Activated T-helper 17 cell treated with anti-CD3 and anti-CD28 coated beads, Interleukin-2, amount 50 U/mL, for 72 hours (primary cell): ENCODE measurements at regions not wholly inside any gene's neighbourhood (a gene's known extent, or its start where the extent isn't known, plus 50 kb on each side); places are given as distances from the start of the nearest gene placed in this dataset.

Experiments
- ATAC-seq: fragments of 150-1000 bp; cut with Tn5 transposase; replicated peaks from 2 replicates; pipeline ENCODE4 v1.10.0; 2021; ENCODE audit warnings: mild to moderate bottlenecking, moderate library complexity
- H3K27ac Mint-ChIP-seq: one replicate; pipeline ENCODE4 v1.8.0; 2022; ENCODE audit warnings: mixed read lengths
- H3K27me3 Mint-ChIP-seq: one replicate; pipeline ENCODE4 v1.8.0; 2022; ENCODE audit warnings: mixed read lengths
- H3K36me3 Mint-ChIP-seq: one replicate; pipeline ENCODE4 v1.8.0; 2022; ENCODE audit warnings: low read depth, mild to moderate bottlenecking, mixed read lengths
- H3K4me1 Mint-ChIP-seq: one replicate; pipeline ENCODE4 v1.8.0; 2022; ENCODE audit warnings: mixed read lengths
- H3K4me3 Mint-ChIP-seq: one replicate; pipeline ENCODE4 v1.8.0; 2022; ENCODE audit warnings: mild to moderate bottlenecking, mixed read lengths
- H3K9me3 Mint-ChIP-seq: one replicate; pipeline ENCODE4 v1.8.0; 2022; ENCODE audit warnings: mixed read lengths

GRCh38 chr19:32200312-32201038 lies 144.9 kb upstream of the ZNF507 start:
- H3K4me3 Mint-ChIP-seq: no peak overlapping the region
- ATAC-seq: no peak

GRCh38 chr19:32201211-32201610 lies 144.2 kb upstream of the ZNF507 start:
- H3K36me3 Mint-ChIP-seq: no peaks in the 10 kb centered on the region
- H3K4me1 Mint-ChIP-seq: no peaks in the 10 kb centered on the region
- no peak overlapping the region for H3K27ac Mint-ChIP-seq
- ATAC-seq: no peak
- H3K27me3 Mint-ChIP-seq: peaks cover 13% of the 10 kb centered on the region
- H3K9me3 Mint-ChIP-seq: no peaks in the 10 kb centered on the region
- H3K4me3 Mint-ChIP-seq: no peak overlapping the region

More at GRCh38 chr19:32200312-32201038, 144.9 kb upstream of the ZNF507 start:
- no peaks in the 10 kb centered on the region for H3K4me1 Mint-ChIP-seq
- no peak overlapping the region for H3K27ac Mint-ChIP-seq
- no peaks in the 10 kb centered on the region for H3K36me3 Mint-ChIP-seq
- no peaks in the 10 kb centered on the region for H3K9me3 Mint-ChIP-seq
- peaks cover 9% of the 10 kb centered on the region for H3K27me3 Mint-ChIP-seq

- H3K36me3 Mint-ChIP-seq: no peaks in the 10 kb centered on the region
- H3K27me3 Mint-ChIP-seq: peaks cover 15% of the 10 kb centered on the region
- H3K27ac Mint-ChIP-seq: no peak overlapping the region
- no peak overlapping the region for H3K4me3 Mint-ChIP-seq
- H3K4me1 Mint-ChIP-seq: no peaks in the 10 kb centered on the region
- no peaks in the 10 kb centered on the region for H3K9me3 Mint-ChIP-seq
- ATAC-seq: peak; percentile 29
Observed at GRCh38 chr19:32201636-32202051, 143.8 kb upstream of the ZNF507 start.

GRCh38 chr19:32202244-32202643 lies 143.2 kb upstream of the ZNF507 start:
- peaks cover 2% of the 10 kb centered on the region for H3K9me3 Mint-ChIP-seq
- H3K36me3 Mint-ChIP-seq: no peaks in the 10 kb centered on the region
- no peak for ATAC-seq
- peaks cover 16% of the 10 kb centered on the region for H3K27me3 Mint-ChIP-seq
- H3K27ac Mint-ChIP-seq: no peak overlapping the region
- no peak overlapping the region for H3K4me3 Mint-ChIP-seq
- H3K4me1 Mint-ChIP-seq: no peaks in the 10 kb centered on the region

- Mint-ChIP-seq H3K4me1 (no peaks in the 10 kb centered on the region), H3K27me3 (peaks cover 18% of the 10 kb centered on the region), H3K36me3 (no peaks in the 10 kb centered on the region), H3K27ac (no peak overlapping the region), H3K4me3 (no peak overlapping the region), H3K9me3 (peaks cover 3% of the 10 kb centered on the region)
- no peak for ATAC-seq
Observed at GRCh38 chr19:32203161-32203560, 142.2 kb upstream of the ZNF507 start.

GRCh38 chr19:32206065-32206464 lies 139.3 kb upstream of the ZNF507 start:
- Mint-ChIP-seq H3K9me3 (peaks cover 13% of the 10 kb centered on the region), H3K27ac (no peak overlapping the region), H3K4me1 (no peaks in the 10 kb centered on the region), H3K36me3 (no peaks in the 10 kb centered on the region), H3K4me3 (no peak overlapping the region), H3K27me3 (peaks cover 25% of the 10 kb centered on the region)
- ATAC-seq: no peak

- H3K4me3 Mint-ChIP-seq: no peak overlapping the region
- peaks cover 36% of the 10 kb centered on the region for H3K27me3 Mint-ChIP-seq
- no peaks in the 10 kb centered on the region for H3K36me3 Mint-ChIP-seq
- no peaks in the 10 kb centered on the region for H3K4me1 Mint-ChIP-seq
- peaks cover 16% of the 10 kb centered on the region for H3K9me3 Mint-ChIP-seq
- no peak overlapping the region for H3K27ac Mint-ChIP-seq
- ATAC-seq: no peak
Observed at GRCh38 chr19:32208060-32208459, 137.3 kb upstream of the ZNF507 start.

GRCh38 chr19:32219392-32219791 lies 126.0 kb upstream of the ZNF507 start:
- no peak overlapping the region for H3K4me3 Mint-ChIP-seq
- H3K27ac Mint-ChIP-seq: no peak overlapping the region
- peaks cover 35% of the 10 kb centered on the region for H3K27me3 Mint-ChIP-seq
- H3K4me1 Mint-ChIP-seq: no peaks in the 10 kb centered on the region
- H3K9me3 Mint-ChIP-seq: no peaks in the 10 kb centered on the region
- ATAC-seq: no peak
- H3K36me3 Mint-ChIP-seq: no peaks in the 10 kb centered on the region

- Mint-ChIP-seq H3K27ac (no peak overlapping the region), H3K9me3 (no peaks in the 10 kb centered on the region), H3K27me3 (peaks cover 37% of the 10 kb centered on the region), H3K4me1 (no peaks in the 10 kb centered on the region), H3K4me3 (no peak overlapping the region), H3K36me3 (no peaks in the 10 kb centered on the region)
- ATAC-seq: no peak
Observed at GRCh38 chr19:32219881-32220472, 125.4 kb upstream of the ZNF507 start.

GRCh38 chr19:32220951-32221350 lies 124.5 kb upstream of the ZNF507 start:
- H3K9me3 Mint-ChIP-seq: no peaks in the 10 kb centered on the region
- H3K4me3 Mint-ChIP-seq: no peak overlapping the region
- H3K27ac Mint-ChIP-seq: no peak overlapping the region
- H3K4me1 Mint-ChIP-seq: no peaks in the 10 kb centered on the region
- no peak for ATAC-seq
- no peaks in the 10 kb centered on the region for H3K36me3 Mint-ChIP-seq
- H3K27me3 Mint-ChIP-seq: peaks cover 34% of the 10 kb centered on the region

GRCh38 chr19:32222556-32222955 lies 122.9 kb upstream of the ZNF507 start:
- H3K27ac Mint-ChIP-seq: no peak overlapping the region
- H3K4me3 Mint-ChIP-seq: no peak overlapping the region
- no peaks in the 10 kb centered on the region for H3K4me1 Mint-ChIP-seq
- peaks cover 34% of the 10 kb centered on the region for H3K27me3 Mint-ChIP-seq
- H3K9me3 Mint-ChIP-seq: no peaks in the 10 kb centered on the region
- no peaks in the 10 kb centered on the region for H3K36me3 Mint-ChIP-seq
- ATAC-seq: no peak

- no peaks in the 10 kb centered on the region for H3K4me1 Mint-ChIP-seq
- no peaks in the 10 kb centered on the region for H3K9me3 Mint-ChIP-seq
- no peak for ATAC-seq
- H3K36me3 Mint-ChIP-seq: no peaks in the 10 kb centered on the region
- H3K27me3 Mint-ChIP-seq: peaks cover 34% of the 10 kb centered on the region
- no peak overlapping the region for H3K4me3 Mint-ChIP-seq
- H3K27ac Mint-ChIP-seq: no peak overlapping the region
Observed at GRCh38 chr19:32223106-32223505, 122.3 kb upstream of the ZNF507 start.

GRCh38 chr19:32223595-32224370 lies 121.6 kb upstream of the ZNF507 start:
- Mint-ChIP-seq H3K9me3 (no peaks in the 10 kb centered on the region), H3K27ac (no peak overlapping the region), H3K4me3 (no peak overlapping the region), H3K4me1 (no peaks in the 10 kb centered on the region), H3K27me3 (peaks cover 34% of the 10 kb centered on the region), H3K36me3 (no peaks in the 10 kb centered on the region)
- peak; percentile 7 for ATAC-seq

GRCh38 chr19:32224371-32225244 lies 120.8 kb upstream of the ZNF507 start:
- Mint-ChIP-seq H3K36me3 (no peaks in the 10 kb centered on the region), H3K4me3 (peak overlapping the region; percentile 54), H3K27me3 (peaks cover 29% of the 10 kb centered on the region)

More at GRCh38 chr19:32224371-32225244, 120.8 kb upstream of the ZNF507 start:
- peak; percentile 79 for ATAC-seq
- H3K9me3 Mint-ChIP-seq: no peaks in the 10 kb centered on the region
- H3K27ac Mint-ChIP-seq: no peak overlapping the region
- no peaks in the 10 kb centered on the region for H3K4me1 Mint-ChIP-seq
